ENCODE measurements at regions not wholly inside any gene's neighbourhood (a gene's known extent, or its start where the extent isn't known, plus 50 kb on each side); places are given as distances from the start of the nearest gene placed in this dataset.

DNA sequence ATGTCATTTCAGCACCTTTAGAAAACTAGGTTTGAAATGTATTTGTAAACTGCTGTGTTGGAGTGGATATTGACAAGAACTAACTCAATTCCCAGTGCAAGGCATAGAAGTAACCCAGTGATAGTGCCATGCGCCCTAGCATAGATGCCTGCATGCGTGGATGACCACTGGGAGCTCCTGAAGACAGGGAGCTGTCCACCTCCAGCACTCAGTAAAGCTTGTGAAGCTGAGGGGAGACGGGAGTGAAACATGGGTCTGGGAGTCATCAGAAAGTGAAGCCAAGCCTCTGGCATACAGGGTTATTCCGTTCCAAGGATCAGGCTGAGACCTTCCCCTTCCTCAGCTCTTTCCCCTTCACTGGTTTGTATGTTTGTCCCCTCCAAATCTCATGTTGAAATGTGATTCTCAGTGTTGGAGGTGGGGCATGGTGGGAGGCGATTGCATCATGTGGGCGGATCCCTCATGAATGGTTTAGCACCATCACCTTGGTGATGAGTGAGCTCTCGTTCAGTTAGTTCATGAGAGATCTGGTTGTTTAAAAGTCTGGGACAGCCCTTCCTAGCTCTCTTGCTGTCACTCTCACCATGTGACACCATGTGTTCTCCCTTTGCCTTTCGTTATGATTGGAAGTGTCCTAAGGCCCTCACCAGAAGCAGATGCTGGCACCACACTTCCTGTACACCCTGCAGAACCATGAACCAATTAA lies 146.5 kb upstream of the FERMT1 start:
- no peak overlapping the region for H2AK5ac ChIP-seq (ENCODE audit: low read depth, low read length)
- H3K4ac ChIP-seq (ENCODE audit: low read length): no peak overlapping the region
- H2BK5ac ChIP-seq (ENCODE audit: low read length): no peak overlapping the region
- H2BK15ac ChIP-seq (ENCODE audit: low read length): no peak overlapping the region
- H3K23ac ChIP-seq (ENCODE audit: low read depth, low read length, poor library complexity): no peak overlapping the region
- no CpG with 5 or more reads among the region's 8 CpGs for WGBS, 2 donors (ENCODE audit: extremely low coverage in 2 of 2, insufficient read length in 2 of 2, insufficient replicate concordance in 1 of 2)
- no peak for DNase-seq (ENCODE audit: low spot score)
- H4K8ac ChIP-seq (ENCODE audit: low read depth, low read length): no peak overlapping the region
- H3K4me1 ChIP-seq (ENCODE audit: control insufficient read depth in 2 of 2, insufficient read depth in 1 of 2, low read depth in 1 of 2, low read length in 2 of 2): peaks cover 0 to 3% of the 10 kb centered on the region in 2 donors
- no peaks in the 10 kb centered on the region for H3K36me3 ChIP-seq (replicated peaks in 1 of 2; ENCODE audit: control insufficient read depth in 2 of 2, insufficient read depth in 2 of 2, low read length in 2 of 2)
- H3K4me3 ChIP-seq (ENCODE audit: low read length in 2 of 2): no peak overlapping the region
- no peaks in the 10 kb centered on the region for H3K9me3 ChIP-seq (replicated peaks in 1 of 2; ENCODE audit: control insufficient read depth in 2 of 2, insufficient read depth in 1 of 2, low read depth in 1 of 2, low read length in 2 of 2)
- H4K91ac ChIP-seq (ENCODE audit: low read depth, low read length, poor library complexity): no peak overlapping the region
- no peak overlapping the region for H2BK120ac ChIP-seq (ENCODE audit: low read depth, low read length)
- no peak overlapping the region for H2BK12ac ChIP-seq (ENCODE audit: low read length)
- no peaks in the 10 kb centered on the region for H3K79me1 ChIP-seq (ENCODE audit: low read depth, low read length)
- H3K14ac ChIP-seq (ENCODE audit: low read length): no peak overlapping the region
- H3K4me2 ChIP-seq (ENCODE audit: insufficient read depth, low read length, poor library complexity, severe bottlenecking): no peak overlapping the region
- H3K27me3 ChIP-seq (ENCODE audit: control insufficient read depth in 3 of 3, insufficient read depth in 3 of 3, low read depth in 1 of 3, low read length in 3 of 3): no peaks in the 10 kb centered on the region
- no peak overlapping the region for H2AFZ ChIP-seq (ENCODE audit: low read length)
- no peak overlapping the region for H3K18ac ChIP-seq (ENCODE audit: low read length)
- no peak overlapping the region for H3K27ac ChIP-seq (replicated peaks; ENCODE audit: low read length)
- H3K9ac ChIP-seq (ENCODE audit: low read depth, low read length, poor library complexity): no peak overlapping the region

DNA sequence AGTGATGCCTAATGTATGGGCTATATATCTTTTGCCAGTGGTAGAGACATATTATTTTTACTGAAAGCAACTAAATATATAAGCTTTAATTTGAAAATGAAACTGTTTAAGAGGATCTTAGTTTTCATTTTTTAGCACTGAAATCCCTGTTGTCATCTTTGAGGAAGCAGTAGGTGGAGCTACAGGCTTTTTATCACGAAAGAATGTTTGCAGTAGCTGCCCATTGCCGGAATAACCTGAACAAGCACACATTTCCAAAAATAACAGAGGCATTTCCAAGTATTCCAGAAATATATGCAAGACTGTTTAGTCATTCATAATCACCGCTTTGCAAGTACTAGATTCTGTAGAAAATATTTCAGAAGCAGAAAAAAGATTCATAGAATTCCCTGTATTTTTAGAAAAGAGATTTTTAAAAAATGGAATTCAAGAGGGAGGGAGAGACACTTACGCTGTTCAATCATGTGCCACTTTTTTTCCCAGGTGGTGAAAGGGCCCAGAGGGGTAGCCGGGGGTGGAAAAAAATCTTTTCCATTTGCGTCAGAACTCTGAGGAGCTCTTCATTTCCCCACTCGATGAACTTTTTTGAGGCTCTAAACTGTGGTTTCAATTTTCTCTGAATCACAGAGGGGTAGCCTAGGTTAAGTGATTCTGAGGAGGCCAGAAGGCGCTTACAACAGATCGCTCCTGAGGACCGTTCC lies 142.5 kb upstream of the FERMT1 start:
- H3K14ac ChIP-seq (ENCODE audit: low read length): no peak overlapping the region
- no peak overlapping the region for H3K27ac ChIP-seq (replicated peaks; ENCODE audit: low read length)
- no peak for DNase-seq (ENCODE audit: low spot score)

GRCh38 chr20:6253396-6253795 lies 130.6 kb upstream of the FERMT1 start:
- Histone ChIP-seq H2AFZ (ENCODE audit: low read length) (no peak overlapping the region), H3K23ac (ENCODE audit: low read depth, low read length, poor library complexity) (no peak overlapping the region), H4K8ac (ENCODE audit: low read depth, low read length) (no peak overlapping the region), H3K4me3 (ENCODE audit: low read length in 2 of 2) (no peak overlapping the region), H3K27me3 (ENCODE audit: control insufficient read depth in 3 of 3, insufficient read depth in 3 of 3, low read depth in 1 of 3, low read length in 3 of 3) (no peaks in the 10 kb centered on the region), H3K18ac (ENCODE audit: low read length) (no peak overlapping the region), H3K4ac (ENCODE audit: low read length) (no peak overlapping the region), H4K91ac (ENCODE audit: low read depth, low read length, poor library complexity) (no peak overlapping the region), H2AK5ac (ENCODE audit: low read depth, low read length) (no peak overlapping the region), H3K79me1 (ENCODE audit: low read depth, low read length) (no peaks in the 10 kb centered on the region), H3K36me3 (replicated peaks in 1 of 2; ENCODE audit: control insufficient read depth in 2 of 2, insufficient read depth in 2 of 2, low read length in 2 of 2) (no peaks in the 10 kb centered on the region), H3K27ac (replicated peaks; ENCODE audit: low read length) (no peak overlapping the region), H3K9me3 (replicated peaks in 1 of 2; ENCODE audit: control insufficient read depth in 2 of 2, insufficient read depth in 1 of 2, low read depth in 1 of 2, low read length in 2 of 2) (no peaks in the 10 kb centered on the region), H2BK120ac (ENCODE audit: low read depth, low read length) (no peak overlapping the region), H2BK12ac (ENCODE audit: low read length) (no peak overlapping the region), H3K14ac (ENCODE audit: low read length) (no peak overlapping the region), H3K9ac (ENCODE audit: low read depth, low read length, poor library complexity) (no peak overlapping the region), H3K4me2 (ENCODE audit: insufficient read depth, low read length, poor library complexity, severe bottlenecking) (no peak overlapping the region), H2BK15ac (ENCODE audit: low read length) (no peak overlapping the region), H3K4me1 (ENCODE audit: control insufficient read depth in 2 of 2, insufficient read depth in 1 of 2, low read depth in 1 of 2, low read length in 2 of 2) (no peaks in the 10 kb centered on the region), H2BK5ac (ENCODE audit: low read length) (no peak overlapping the region)
- WGBS, 2 donors (ENCODE audit: extremely low coverage in 2 of 2, insufficient read length in 2 of 2, insufficient replicate concordance in 1 of 2): no CpG with 5 or more reads among the region's 2 CpGs
- DNase-seq (ENCODE audit: low spot score): no peak

More for the DNA sequence above, 142.5 kb upstream of the FERMT1 start:
- peaks cover 0 to 3% of the 10 kb centered on the region in 2 donors for H3K4me1 ChIP-seq (ENCODE audit: control insufficient read depth in 2 of 2, insufficient read depth in 1 of 2, low read depth in 1 of 2, low read length in 2 of 2)
- no peaks in the 10 kb centered on the region for H3K9me3 ChIP-seq (replicated peaks in 1 of 2; ENCODE audit: control insufficient read depth in 2 of 2, insufficient read depth in 1 of 2, low read depth in 1 of 2, low read length in 2 of 2)
- no peak overlapping the region for H3K4me3 ChIP-seq (ENCODE audit: low read length in 2 of 2)
- H3K36me3 ChIP-seq (replicated peaks in 1 of 2; ENCODE audit: control insufficient read depth in 2 of 2, insufficient read depth in 2 of 2, low read length in 2 of 2): no peaks in the 10 kb centered on the region
- no peak overlapping the region for H3K4me2 ChIP-seq (ENCODE audit: insufficient read depth, low read length, poor library complexity, severe bottlenecking)
- no peak overlapping the region for H3K9ac ChIP-seq (ENCODE audit: low read depth, low read length, poor library complexity)
- H4K91ac ChIP-seq (ENCODE audit: low read depth, low read length, poor library complexity): no peak overlapping the region
- no CpG with 5 or more reads among the region's 10 CpGs for WGBS, 2 donors (ENCODE audit: extremely low coverage in 2 of 2, insufficient read length in 2 of 2, insufficient replicate concordance in 1 of 2)
- no peak overlapping the region for H4K8ac ChIP-seq (ENCODE audit: low read depth, low read length)
- no peaks in the 10 kb centered on the region for H3K79me1 ChIP-seq (ENCODE audit: low read depth, low read length)
- no peak overlapping the region for H3K23ac ChIP-seq (ENCODE audit: low read depth, low read length, poor library complexity)
- H2BK12ac ChIP-seq (ENCODE audit: low read length): no peak overlapping the region
- H2AK5ac ChIP-seq (ENCODE audit: low read depth, low read length): no peak overlapping the region
- H2AFZ ChIP-seq (ENCODE audit: low read length): no peak overlapping the region
- H3K4ac ChIP-seq (ENCODE audit: low read length): no peak overlapping the region
- no peak overlapping the region for H2BK15ac ChIP-seq (ENCODE audit: low read length)
- no peaks in the 10 kb centered on the region for H3K27me3 ChIP-seq (ENCODE audit: control insufficient read depth in 3 of 3, insufficient read depth in 3 of 3, low read depth in 1 of 3, low read length in 3 of 3)
- H3K18ac ChIP-seq (ENCODE audit: low read length): no peak overlapping the region
- H2BK5ac ChIP-seq (ENCODE audit: low read length): no peak overlapping the region
- H2BK120ac ChIP-seq (ENCODE audit: low read depth, low read length): no peak overlapping the region

GRCh38 chr20:6245436-6245835 lies 122.6 kb upstream of the FERMT1 start:
- no peaks in the 10 kb centered on the region for H3K27me3 ChIP-seq (ENCODE audit: control insufficient read depth in 3 of 3, insufficient read depth in 3 of 3, low read depth in 1 of 3, low read length in 3 of 3)
- DNase-seq (ENCODE audit: low spot score): no peak
- H3K4ac ChIP-seq (ENCODE audit: low read length): no peak overlapping the region
- peak overlapping the region in 1 of 2 donors; percentile 39 for H3K4me3 ChIP-seq (ENCODE audit: low read length in 2 of 2)
- no peak overlapping the region for H4K8ac ChIP-seq (ENCODE audit: low read depth, low read length)
- no peak overlapping the region for H2BK5ac ChIP-seq (ENCODE audit: low read length)
- no peaks in the 10 kb centered on the region for H3K36me3 ChIP-seq (replicated peaks in 1 of 2; ENCODE audit: control insufficient read depth in 2 of 2, insufficient read depth in 2 of 2, low read length in 2 of 2)
- no peak overlapping the region for H4K91ac ChIP-seq (ENCODE audit: low read depth, low read length, poor library complexity)
- H2BK120ac ChIP-seq (ENCODE audit: low read depth, low read length): no peak overlapping the region
- no peak overlapping the region for H3K4me2 ChIP-seq (ENCODE audit: insufficient read depth, low read length, poor library complexity, severe bottlenecking)
- H3K79me1 ChIP-seq (ENCODE audit: low read depth, low read length): no peaks in the 10 kb centered on the region
- H2BK12ac ChIP-seq (ENCODE audit: low read length): no peak overlapping the region
- no peak overlapping the region for H3K27ac ChIP-seq (replicated peaks; ENCODE audit: low read length)
- H3K9ac ChIP-seq (ENCODE audit: low read depth, low read length, poor library complexity): no peak overlapping the region
- H2AK5ac ChIP-seq (ENCODE audit: low read depth, low read length): no peak overlapping the region
- no peaks in the 10 kb centered on the region for H3K4me1 ChIP-seq (ENCODE audit: control insufficient read depth in 2 of 2, insufficient read depth in 1 of 2, low read depth in 1 of 2, low read length in 2 of 2)
- H3K23ac ChIP-seq (ENCODE audit: low read depth, low read length, poor library complexity): no peak overlapping the region
- no peaks in the 10 kb centered on the region for H3K9me3 ChIP-seq (replicated peaks in 1 of 2; ENCODE audit: control insufficient read depth in 2 of 2, insufficient read depth in 1 of 2, low read depth in 1 of 2, low read length in 2 of 2)
- no peak overlapping the region for H3K14ac ChIP-seq (ENCODE audit: low read length)
- WGBS, 2 donors (ENCODE audit: extremely low coverage in 2 of 2, insufficient read length in 2 of 2, insufficient replicate concordance in 1 of 2): no CpG with 5 or more reads among the region's 4 CpGs
- H2BK15ac ChIP-seq (ENCODE audit: low read length): no peak overlapping the region
- H3K18ac ChIP-seq (ENCODE audit: low read length): peak overlapping the region; percentile 36
- H2AFZ ChIP-seq (ENCODE audit: low read length): no peak overlapping the region
